Right ventricle myocardium inferior (tissue), 1 donor: ENCODE measurements at regions not wholly inside any gene's neighbourhood (a gene's known extent, or its start where the extent isn't known, plus 50 kb on each side); places are given as distances from the start of the nearest gene placed in this dataset.
"Not testable (repeated sequence)": the region's sequence is repeated elsewhere in the genome, so short reads cannot be mapped to it uniquely, and the experiment has no call there.

Experiments
- ATAC-seq: fragments of 200-7000 bp; cut with Tn5 transposase; one replicate; pipeline ENCODE4 v1.9.1; 2020; ENCODE audit warnings: mild to moderate bottlenecking, moderate library complexity
- DNase-seq: peaks from one replicate; pipeline ENCODE4 v3.0.0; 2021; ENCODE audit errors: missing footprints
- intact Hi-C: fragments of 100-400 bp; cut with DNase I; formaldehyde crosslinking; loops from one replicate; pipeline ENCODE4 v1.11.0; 2022
- donor health status: DM: no; HTN: yes; CAD: no; lungs with severe emphysema.

DNA sequence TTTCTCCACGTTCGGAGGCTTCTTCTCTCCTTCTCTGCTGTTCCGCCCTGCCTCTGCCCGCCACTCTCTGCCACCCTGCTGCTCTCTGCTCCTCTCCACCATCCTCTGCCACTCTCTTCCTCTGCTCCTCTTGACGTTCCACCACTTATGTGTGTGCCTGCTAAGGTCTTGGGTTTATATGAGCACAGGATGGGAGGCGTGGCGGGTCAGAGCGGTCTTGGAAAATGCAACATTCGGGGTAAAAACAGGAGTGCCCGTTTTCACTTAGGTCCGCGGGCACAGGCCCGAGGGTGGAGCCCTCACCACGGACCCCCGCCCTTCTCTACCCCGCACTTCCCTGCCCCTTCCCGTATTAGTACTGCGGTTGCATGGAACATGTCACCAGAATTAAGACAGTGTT, 114.4 kb upstream of the FBXL7 start:
- ATAC-seq = no peak
- no peak for DNase-seq
- intact Hi-C loops = no loop called here

DNA sequence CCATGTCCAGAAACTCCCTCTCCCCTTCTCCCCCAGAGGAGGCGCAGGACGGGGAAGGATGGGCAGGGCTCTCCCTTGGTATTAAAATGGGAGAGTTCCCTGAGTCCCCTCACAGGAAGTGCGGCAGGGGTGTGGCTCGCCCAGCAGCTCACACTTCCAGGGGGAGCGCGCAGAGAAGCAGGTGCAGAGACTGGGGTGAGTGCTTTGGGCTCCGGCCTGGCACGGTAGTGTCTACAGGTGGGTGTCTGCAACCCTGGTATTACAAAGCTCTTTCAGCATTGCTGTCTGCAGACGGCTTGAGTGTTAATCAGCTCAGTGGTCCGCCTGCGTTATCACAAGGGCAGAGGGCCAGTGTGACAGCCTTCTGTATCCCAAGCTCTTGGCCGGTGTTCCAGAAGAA, 114.9 kb upstream of the FBXL7 start:
- DNase-seq = no peak
- intact Hi-C loops = no loop called here
- no peak for ATAC-seq

- DNase-seq = no peak
- intact Hi-C loops = no loop called here
- ATAC-seq = no peak
Measured at GRCh38 chr5:15384581-15384980, 115.4 kb upstream of the FBXL7 start.

DNA sequence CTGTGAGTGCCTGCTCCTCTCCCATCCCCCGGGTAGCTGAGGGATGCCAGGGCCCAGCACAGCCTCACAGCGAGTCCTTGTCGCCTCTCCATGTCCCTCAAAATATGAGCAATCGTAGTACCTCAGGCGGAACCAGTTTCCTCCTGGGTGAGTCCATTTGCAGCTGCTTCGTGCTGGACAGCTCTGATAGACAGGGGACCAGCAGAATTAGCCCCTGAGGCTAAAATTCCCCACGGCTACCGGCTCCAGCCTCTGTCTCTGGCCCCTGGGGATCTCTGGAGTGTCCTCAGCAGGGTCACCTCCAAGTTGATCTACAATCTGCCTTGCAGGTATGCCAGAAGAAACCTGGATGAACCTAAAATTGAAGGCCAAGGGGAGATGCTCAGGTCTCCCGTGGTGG, 115.8 kb upstream of the FBXL7 start:
- intact Hi-C loops = no loop called here
- DNase-seq = no peak
- no peak for ATAC-seq

GRCh38 chr5:15383469-15383868, 116.5 kb upstream of the FBXL7 start:
- ATAC-seq (no peak), DNase-seq (no peak)
- intact Hi-C loops = no loop called here

- DNase-seq (no peak), ATAC-seq (no peak)
- intact Hi-C loops = no loop called here
Measured at GRCh38 chr5:15383021-15383420, 117.0 kb upstream of the FBXL7 start.

DNA sequence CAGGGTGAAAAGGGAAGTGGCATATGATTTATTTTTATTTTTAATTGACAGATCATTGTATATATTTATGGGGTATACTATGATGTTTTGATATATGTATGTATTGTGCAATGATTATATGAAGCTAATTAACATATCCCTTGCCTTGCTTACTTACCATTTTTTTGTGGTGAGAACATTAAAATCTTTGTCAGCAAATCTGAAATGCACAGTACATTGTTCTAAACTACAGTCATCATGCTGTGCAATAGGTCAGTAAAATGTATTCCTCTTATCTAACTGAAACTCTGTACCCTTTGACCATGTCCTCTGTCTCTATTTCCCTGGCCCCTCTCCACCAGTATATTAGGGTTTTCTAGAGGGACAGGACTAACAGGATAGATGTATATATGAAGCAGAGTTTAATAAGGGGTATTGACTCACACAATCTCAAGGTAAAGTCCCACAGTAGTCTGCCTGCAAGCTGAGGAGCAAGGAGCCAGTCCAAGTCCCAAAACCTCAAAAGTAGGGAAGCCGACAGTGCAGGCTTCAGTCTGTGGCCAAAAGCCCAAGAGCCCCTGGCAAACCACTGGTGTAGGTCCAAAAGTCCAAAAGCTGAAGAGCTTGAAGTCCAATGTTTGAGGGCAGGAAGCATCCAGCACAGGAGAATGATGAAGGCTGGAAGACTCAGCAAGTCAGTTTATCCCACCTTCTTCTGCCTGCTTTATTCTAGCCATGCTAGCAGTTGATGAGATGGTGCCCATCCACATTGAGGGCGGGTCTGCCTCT, 122.2 kb upstream of the FBXL7 start:
- DNase-seq (no peak), ATAC-seq (no peak)
- intact Hi-C loops = loop anchor here (10.0 kb wide), 1 partner anchor 447 kb away; no protein-coding TSS in a partner anchor

DNA sequence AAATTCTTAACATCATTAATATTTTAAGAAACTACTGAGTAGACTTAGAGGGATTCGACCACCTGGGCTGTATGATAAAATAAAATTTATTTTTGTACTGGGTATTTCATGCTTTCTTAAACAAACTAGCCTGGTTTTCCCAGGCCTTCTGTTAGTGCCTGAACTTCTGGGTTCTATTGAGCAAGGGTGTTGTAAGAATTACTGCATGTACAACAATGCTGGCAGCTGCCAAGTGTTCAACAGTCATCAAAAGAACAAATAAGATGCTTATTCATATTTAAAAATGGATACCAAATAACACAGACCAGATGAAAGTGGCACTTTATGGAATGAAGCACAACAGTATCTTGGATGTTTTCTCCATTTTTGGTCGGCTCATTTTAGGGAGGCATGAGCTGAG, 123.2 kb upstream of the FBXL7 start:
- no peak for DNase-seq
- intact Hi-C loops = loop anchor here (10.0 kb wide), 1 partner anchor 448 kb away; no protein-coding TSS in a partner anchor
- peak; percentile 56 for ATAC-seq

- DNase-seq = no peak
- intact Hi-C loops = loop anchor here (10.0 kb wide), 1 partner anchor 449 kb away; no protein-coding TSS in a partner anchor
- no peak for ATAC-seq
Measured at GRCh38 chr5:15376088-15376487, 123.9 kb upstream of the FBXL7 start.

DNA sequence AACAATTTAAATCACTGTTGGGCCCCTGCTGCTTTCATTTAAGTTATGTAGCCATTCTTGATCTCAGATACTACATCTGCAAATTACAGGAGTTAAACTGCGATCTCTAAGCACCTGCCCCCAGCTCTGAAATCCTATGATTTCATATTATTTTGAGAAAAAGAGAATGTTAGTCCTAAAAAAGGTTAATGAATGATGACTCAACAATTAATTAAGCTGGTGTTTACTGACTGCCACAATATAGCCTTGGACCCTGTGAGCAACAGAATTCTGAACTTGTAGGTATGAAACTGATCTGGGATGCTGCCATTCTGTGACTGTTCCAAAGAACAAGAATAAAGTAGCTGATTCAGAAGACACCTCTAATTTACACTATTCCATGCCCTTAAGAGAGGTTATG, 124.4 kb upstream of the FBXL7 start:
- DNase-seq (no peak), ATAC-seq (no peak)
- intact Hi-C loops = loop anchor here (10.0 kb wide), 1 partner anchor 449 kb away; no protein-coding TSS in a partner anchor

GRCh38 chr5:15374886-15375285, 125.1 kb upstream of the FBXL7 start:
- intact Hi-C loops = loop anchor here (10.0 kb wide), 1 partner anchor 450 kb away; no protein-coding TSS in a partner anchor
- ATAC-seq = no peak
- no peak for DNase-seq

DNA sequence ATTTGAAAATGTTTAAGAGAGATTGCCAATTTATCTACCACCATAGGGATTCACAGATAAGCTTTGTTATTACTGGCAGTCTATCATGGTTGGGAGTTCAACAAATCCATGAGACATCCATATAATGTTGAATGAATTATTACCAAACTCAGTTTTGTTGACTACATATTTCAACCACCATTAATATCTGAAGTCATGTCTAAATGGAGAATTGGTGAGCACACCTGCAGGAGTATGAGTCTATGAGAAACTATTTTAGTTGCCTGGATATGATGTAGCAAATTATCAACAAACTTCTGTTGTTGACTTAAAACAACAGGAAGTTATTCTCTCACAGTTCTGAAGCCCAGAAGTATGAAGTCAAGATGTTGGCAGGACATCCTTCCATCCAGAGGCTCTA, 126.8 kb upstream of the FBXL7 start:
- DNase-seq (no peak), ATAC-seq (no peak)
- intact Hi-C loops = loop anchor here (10.0 kb wide), 1 partner anchor 452 kb away; no protein-coding TSS in a partner anchor

- intact Hi-C loops = loop anchor here (10.0 kb wide), 1 partner anchor 454 kb away; no protein-coding TSS in a partner anchor
- peak; percentile 60 for DNase-seq
- no peak for ATAC-seq
Measured at GRCh38 chr5:15371184-15371583, 128.8 kb upstream of the FBXL7 start.

DNA sequence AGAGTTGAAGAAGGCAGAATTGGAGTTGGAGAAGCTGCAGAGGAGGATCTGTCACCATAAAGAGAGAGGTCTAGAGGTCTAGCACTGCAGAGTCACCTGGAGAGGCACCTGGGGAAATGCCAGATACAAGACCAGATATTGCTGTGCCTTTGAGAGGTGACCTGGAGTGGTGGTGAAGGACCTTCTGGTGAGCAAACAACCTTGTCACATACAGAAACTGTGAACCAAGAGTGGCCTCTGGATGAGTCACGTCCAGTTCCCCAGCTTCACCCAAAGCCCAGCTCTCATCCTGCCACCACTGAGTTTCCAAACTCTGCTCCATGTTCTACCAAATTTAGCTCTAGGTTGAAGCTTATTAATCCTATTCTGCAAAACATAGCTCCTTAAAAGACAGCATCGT, 131.1 kb upstream of the FBXL7 start:
- no peak for DNase-seq
- intact Hi-C loops = no loop called here
- no peak for ATAC-seq

DNA sequence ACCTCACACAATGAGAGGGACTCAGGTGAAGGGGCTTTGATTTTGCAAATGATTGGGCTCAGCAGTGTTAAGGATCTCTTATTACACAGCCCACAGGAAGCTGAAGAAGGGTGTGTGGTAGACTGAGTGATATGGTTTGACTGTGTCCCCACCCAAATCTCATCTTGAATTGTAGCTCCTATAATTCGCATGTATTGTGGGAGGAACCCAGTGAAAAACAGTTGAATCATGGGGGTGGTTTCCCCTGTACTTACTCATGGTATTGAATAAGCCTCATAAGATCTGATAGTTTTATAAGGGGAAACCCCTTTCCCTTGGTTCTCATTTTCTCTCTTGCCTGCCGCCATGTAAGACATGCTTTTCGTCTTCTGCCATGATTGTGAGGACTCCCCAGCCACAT, 132.5 kb upstream of the FBXL7 start:
- intact Hi-C loops = no loop called here
- ATAC-seq = no peak
- DNase-seq = no peak

DNA sequence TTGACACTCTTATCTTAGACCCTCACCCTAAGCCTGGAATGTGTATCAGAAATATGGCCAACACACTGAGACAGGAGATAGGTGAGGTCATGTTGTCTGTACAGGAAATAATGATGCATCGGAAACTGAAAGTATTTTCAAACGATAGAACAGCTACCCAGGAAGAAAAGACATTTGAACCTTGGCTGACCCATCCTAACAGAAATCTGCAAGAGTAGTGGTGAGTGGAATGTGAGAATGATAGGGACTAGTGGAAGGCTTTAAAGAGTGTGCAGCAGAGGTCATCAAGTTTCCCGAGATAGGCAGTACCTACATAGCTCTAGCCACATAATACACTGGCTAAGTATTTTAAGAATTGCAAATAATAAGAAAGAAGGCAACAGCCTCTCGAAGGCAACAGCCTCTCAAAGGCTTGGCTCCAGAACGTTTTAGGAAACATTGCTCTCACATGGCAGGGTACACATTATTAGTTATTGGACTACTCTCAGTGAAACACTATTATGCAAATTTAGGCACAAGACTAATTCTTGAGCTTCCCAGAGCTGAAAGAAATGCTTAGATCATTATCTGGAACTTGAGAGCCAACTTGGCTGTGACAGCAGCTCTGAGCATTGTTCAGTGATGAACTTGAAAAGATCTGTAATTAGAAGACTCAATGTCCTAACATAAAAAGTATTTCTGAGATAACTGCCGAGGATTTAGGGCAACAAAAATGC, 133.1 kb upstream of the FBXL7 start:
- intact Hi-C loops = no loop called here
- DNase-seq (no peak), ATAC-seq (peak; percentile 91)

GRCh38 chr5:15365070-15365469, 134.9 kb upstream of the FBXL7 start:
- intact Hi-C loops = no loop called here
- no peak for ATAC-seq
- no peak for DNase-seq

- DNase-seq (no peak), ATAC-seq (no peak)
- intact Hi-C loops = no loop called here
Measured at GRCh38 chr5:15363601-15364000, 136.4 kb upstream of the FBXL7 start.

DNA sequence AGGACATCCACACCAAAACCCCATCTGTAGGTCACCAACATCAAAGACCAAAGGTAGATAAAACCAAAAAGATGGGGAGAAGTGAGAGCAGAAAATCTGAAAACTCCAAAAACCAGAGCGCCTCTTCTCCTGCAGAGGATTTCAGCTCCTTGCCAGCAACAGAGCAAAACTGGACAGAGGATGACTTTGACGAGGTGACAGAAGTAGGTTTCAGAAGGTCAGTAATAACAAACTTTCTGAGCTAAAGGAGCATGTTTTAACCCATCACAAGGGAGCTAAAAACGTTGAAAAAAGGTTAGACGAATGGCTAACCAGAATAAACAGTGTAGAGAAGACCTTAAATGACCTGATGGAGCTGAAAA, 142.9 kb upstream of the FBXL7 start:
- intact Hi-C loops, ATAC-seq, DNase-seq: not testable (repeated sequence)
